Gastrocnemius medialis (tissue), 4 donors: ENCODE measurements at regions not wholly inside any gene's neighbourhood (a gene's known extent, or its start where the extent isn't known, plus 50 kb on each side); places are given as distances from the start of the nearest gene placed in this dataset.

ENCODE experiments used
- ATAC-seq, 2 donors: fragments of 150-250 bp; one replicate each; pipeline ENCODE4 v1.9.1; 2016
- DNase-seq, 2 donors: peaks; one replicate each; pipeline ENCODE4 v3.0.0-alpha.2; 2019
- H3K27ac ChIP-seq, 4 donors: fragments of 200-600 bp; sonication (generic); 1 replicate in 1 of 4; 2 replicates in 3 of 4; pipeline ENCODE4 v1.5.1; 2016 to 2018; ENCODE audit warnings: mild to moderate bottlenecking in 2 of 4, moderate library complexity in 1 of 4
- H3K27me3 ChIP-seq, 3 donors: fragments of 200-600 bp; sonication (generic) in 2 of 3; 1 replicate in 1 of 3; 2 replicates in 2 of 3; pipeline versions ENCODE4 v1.5.1 to v1.6.0; 2016 to 2019; ENCODE audit warnings: mild to moderate bottlenecking in 1 of 3, moderate library complexity in 1 of 3
- H3K36me3 ChIP-seq, 2 donors: fragments of 200-600 bp; sonication (generic) in 1 of 2; one replicate each; pipeline ENCODE4 v1.5.1; 2017 to 2018
- H3K4me1 ChIP-seq, 2 donors: fragments of 200-600 bp; sonication (generic) in 1 of 2; one replicate each; pipeline ENCODE4 v1.5.1; 2016 to 2017; ENCODE audit warnings: mild to moderate bottlenecking in 2 of 2
- H3K4me3 ChIP-seq, 4 donors: fragments of 200-600 bp; sonication (generic) in 3 of 4; 1 replicate in 1 of 4; 2 replicates in 3 of 4; pipeline ENCODE4 v1.5.1; 2016 to 2019; ENCODE audit warnings: mild to moderate bottlenecking in 2 of 4
- H3K9me3 ChIP-seq, 3 donors: fragments of 200-600 bp; sonication (generic) in 2 of 3; 1 replicate in 1 of 3; 2 replicates in 2 of 3; pipeline ENCODE4 v1.5.1; 2016 to 2019
- CTCF ChIP-seq, 5 experiments: fragments of 450-650 bp in 3 of 5; fragments of 200-600 bp in 2 of 5; sonication (generic) in 2 of 5; IDR thresholded peaks in 4 of 5; conservative IDR thresholded peaks in 1 of 5; 1 replicate in 4 of 5; 2 replicates in 1 of 5; pipeline ENCODE4 v1.5.1; 2016 to 2019; ENCODE audit warnings: antibody characterized with exemption in 5 of 5, mild to moderate bottlenecking in 3 of 5, moderate library complexity in 3 of 5
- POLR2A ChIP-seq, 2 donors: fragments of 450-650 bp; IDR thresholded peaks; one replicate each; pipeline ENCODE4 v1.6.1; 2017; ENCODE audit warnings: antibody characterized with exemption in 2 of 2, mild to moderate bottlenecking in 2 of 2, moderate library complexity in 2 of 2
- in situ Hi-C, 4 donors: fragments of 200-750 bp; cut with MboI; loops; one replicate each; pipeline versions ENCODE4 v1.15.0 to v1.8.0; 2017; ENCODE audit warnings: low sequenced_read_pairs in 4 of 4
- intact Hi-C: fragments of 100-400 bp; cut with DNase I; formaldehyde crosslinking; loops from one replicate; pipeline ENCODE4 v1.15.1; 2023; ENCODE audit warnings: low total_unique reads

GRCh38 chr5:3905031-3905430 is 309.4 kb downstream of the IRX1 start:
- Histone ChIP-seq H3K4me3 (no peak overlapping the region), H3K27ac (no peak overlapping the region), H3K27me3 (no peaks in the 10 kb centered on the region), H3K36me3 (no peaks in the 10 kb centered on the region), H3K9me3 (no peaks in the 10 kb centered on the region), H3K4me1 (no peaks in the 10 kb centered on the region)
- ATAC-seq (no peak), DNase-seq (no peak)
- TF ChIP-seq POLR2A (IDR thresholded peaks at IDR 0.05) = no peak
- TF ChIP-seq CTCF (IDR thresholded peaks at IDR 0.05 in 4 of 5, conservative IDR thresholded peaks at IDR 0.05 in 1 of 5) = no peak
- intact Hi-C loops (no loop called here), in situ Hi-C loops (no loop called here)

- ATAC-seq (no peak), DNase-seq (no peak)
- H3K4me1 ChIP-seq = no peaks in the 10 kb centered on the region
- H3K27me3 ChIP-seq = no peaks in the 10 kb centered on the region
- in situ Hi-C loops = no loop called here
- intact Hi-C loops = no loop called here
- H3K4me3 ChIP-seq = no peak overlapping the region
- no peak for TF ChIP-seq POLR2A (IDR thresholded peaks at IDR 0.05)
- H3K36me3 ChIP-seq = no peaks in the 10 kb centered on the region
- H3K27ac ChIP-seq = no peak overlapping the region
- no peaks in the 10 kb centered on the region for H3K9me3 ChIP-seq
Measured at GRCh38 chr5:3905521-3905920, 309.9 kb downstream of the IRX1 start.

GRCh38 chr5:3911111-3911510 is 315.5 kb downstream of the IRX1 start:
- Histone ChIP-seq H3K9me3 (no peaks in the 10 kb centered on the region), H3K36me3 (no peaks in the 10 kb centered on the region), H3K4me1 (no peaks in the 10 kb centered on the region), H3K4me3 (no peak overlapping the region), H3K27me3 (no peaks in the 10 kb centered on the region), H3K27ac (no peak overlapping the region)
- ATAC-seq = no peak
- TF ChIP-seq CTCF (IDR thresholded peaks at IDR 0.05 in 4 of 5, conservative IDR thresholded peaks at IDR 0.05 in 1 of 5) (no peak), POLR2A (IDR thresholded peaks at IDR 0.05) (no peak)
- in situ Hi-C loops (no loop called here), intact Hi-C loops (no loop called here)
- no peak for DNase-seq

GRCh38 chr5:3911773-3912172 is 316.1 kb downstream of the IRX1 start:
- no peaks in the 10 kb centered on the region for H3K4me1 ChIP-seq
- H3K27ac ChIP-seq = no peak overlapping the region
- TF ChIP-seq CTCF (IDR thresholded peaks at IDR 0.05 in 4 of 5, conservative IDR thresholded peaks at IDR 0.05 in 1 of 5) = no peak
- no peak for TF ChIP-seq POLR2A (IDR thresholded peaks at IDR 0.05)
- in situ Hi-C loops (no loop called here), intact Hi-C loops (no loop called here)
- no peaks in the 10 kb centered on the region for H3K36me3 ChIP-seq
- no peaks in the 10 kb centered on the region for H3K27me3 ChIP-seq
- no peak overlapping the region for H3K4me3 ChIP-seq
- no peaks in the 10 kb centered on the region for H3K9me3 ChIP-seq
- DNase-seq (no peak), ATAC-seq (no peak)

GRCh38 chr5:3912790-3913189 is 317.2 kb downstream of the IRX1 start:
- TF ChIP-seq CTCF (IDR thresholded peaks at IDR 0.05 in 4 of 5, conservative IDR thresholded peaks at IDR 0.05 in 1 of 5) (no peak), POLR2A (IDR thresholded peaks at IDR 0.05) (no peak)
- no peak overlapping the region for H3K4me3 ChIP-seq
- H3K9me3 ChIP-seq = no peaks in the 10 kb centered on the region
- no peaks in the 10 kb centered on the region for H3K36me3 ChIP-seq
- in situ Hi-C loops = no loop called here
- no peaks in the 10 kb centered on the region for H3K4me1 ChIP-seq
- ATAC-seq = no peak
- no peak for DNase-seq
- H3K27ac ChIP-seq = no peak overlapping the region
- H3K27me3 ChIP-seq = no peaks in the 10 kb centered on the region
- intact Hi-C loops = no loop called here
